PC-3 (cell line): ENCODE measurements at regions not wholly inside any gene's neighbourhood (a gene's known extent, or its start where the extent isn't known, plus 50 kb on each side); places are given as distances from the start of the nearest gene placed in this dataset.

ENCODE experiments used
- ATAC-seq: fragments of 200-7000 bp; cut with Tn5 transposase; 2 replicates; pipeline ENCODE4 v1.9.1; 2020; ENCODE audit warnings: mild to moderate bottlenecking, moderate library complexity
- BruUV-seq: library from RNA; stranded (reverse); fragments of 400-500 nt; replicated peaks from 2 replicates; lab custom pipeline; 2021; lab: Mats Ljungman, UMichigan
- CTCF ChIA-PET: fragments of 300-600 bp; sonication (Branson Sonifier 250); formaldehyde crosslinking; loops from one replicate; lab custom pipeline; 2022; ENCODE audit warnings: antibody characterized with exemption; lab: Charles Lee
- POLR2A ChIA-PET: fragments of 300-600 bp; sonication (Branson Sonifier 250); formaldehyde crosslinking; loops from one replicate; lab custom pipeline; 2022; ENCODE audit warnings: antibody characterized with exemption; ENCODE audit not compliant: unreplicated experiment; lab: Charles Lee
- DNase-seq: peaks from one replicate; pipeline ENCODE4 v3.0.0-alpha.2; 2015
- H2AFZ ChIP-seq: fragments of 300-600 bp; sonication (generic); 2 replicates; pipeline ENCODE4 v1.6.0; 2016; ENCODE audit warnings: antibody characterized with exemption, low read length
- H3F3A ChIP-seq: fragments of 300-600 bp; sonication (generic); one replicate; pipeline ENCODE4 v1.6.0; 2017; ENCODE audit warnings: antibody characterized with exemption, low read length, control low read depth, mild to moderate bottlenecking; ENCODE audit not compliant: unreplicated experiment
- H3K27ac ChIP-seq: fragments of 300-600 bp; sonication (generic); 2 replicates; pipeline ENCODE4 v1.5.1; 2016; ENCODE audit warnings: mild to moderate bottlenecking, low read length
- H3K27me3 ChIP-seq: fragments of 300-600 bp; sonication (generic); 2 replicates; pipeline ENCODE4 v1.6.1; 2016; ENCODE audit warnings: low read length, mixed read lengths
- H3K36me3 ChIP-seq: fragments of 300-600 bp; sonication (generic); 2 replicates; pipeline ENCODE4 v1.6.1; 2016; ENCODE audit warnings: low read depth, mixed run types, low read length, mixed read lengths
- H3K4me1 ChIP-seq: fragments of 300-600 bp; sonication (generic); 2 replicates; pipeline ENCODE4 v1.5.1; 2016; ENCODE audit warnings: low read length; ENCODE audit not compliant: insufficient read depth
- H3K4me2 ChIP-seq: fragments of 300-600 bp; sonication (generic); 2 replicates; pipeline ENCODE4 v1.6.0; 2016; ENCODE audit warnings: low read length
- H3K4me3 ChIP-seq: fragments of 300-600 bp; sonication (generic); 2 replicates; pipeline ENCODE4 v1.5.1; 2016; ENCODE audit warnings: mild to moderate bottlenecking, low read length, mixed read lengths
- H3K79me2 ChIP-seq: fragments of 300-600 bp; sonication (generic); 2 replicates; pipeline ENCODE4 v1.6.1; 2017; ENCODE audit warnings: low read length, mixed read lengths
- H3K9ac ChIP-seq: fragments of 300-600 bp; sonication (generic); 2 replicates; pipeline ENCODE4 v1.6.0; 2016; ENCODE audit warnings: mild to moderate bottlenecking, low read length
- H3K9me2 ChIP-seq: fragments of 300-600 bp; sonication (generic); replicated peaks from 2 replicates; pipeline ENCODE4 v1.6.1; 2016; ENCODE audit warnings: mixed run types, low read length, mixed read lengths
- H3K9me3 ChIP-seq: fragments of 300-600 bp; sonication (generic); 2 replicates; pipeline ENCODE4 v1.6.1; 2016; ENCODE audit warnings: low read length, mixed read lengths
- H4K20me1 ChIP-seq: fragments of 300-600 bp; sonication (generic); 2 replicates; pipeline ENCODE4 v1.6.1; 2016; ENCODE audit warnings: low read length, mixed read lengths
- CTCF ChIP-seq: fragments of 300-600 bp; sonication (generic); conservative IDR thresholded peaks from 2 replicates; pipeline ENCODE4 v1.5.1; 2017; ENCODE audit warnings: antibody characterized with exemption, low read depth, mild to moderate bottlenecking, low read length
- EZH2 ChIP-seq: fragments of 300-600 bp; sonication (generic); IDR thresholded peaks from one replicate; pipeline ENCODE4 v1.6.1; 2017; ENCODE audit warnings: antibody characterized with exemption, mild to moderate bottlenecking, low read length; ENCODE audit not compliant: unreplicated experiment
- EZH2phosphoT487 ChIP-seq: fragments of 300-600 bp; sonication (generic); IDR thresholded peaks from 2 replicates; pipeline ENCODE4 v1.6.1; 2018; ENCODE audit warnings: mild to moderate bottlenecking, antibody characterized with exemption, low read length, borderline replicate concordance
- intact Hi-C: fragments of 100-400 bp; cut with micrococcal nuclease; formaldehyde crosslinking; loops from 2 replicates; pipeline ENCODE4 v1.9.0; 2023

GRCh38 chr10:121302541-121303180 lies 295.6 kb downstream of the FGFR2 start:
- BruUV-seq: no TSS peak
- Histone ChIP-seq H3K4me2 (no peak overlapping the region), H3F3A (no peaks in the 10 kb centered on the region), H3K27ac (no peak overlapping the region), H2AFZ (no peak overlapping the region), H3K36me3 (no peaks in the 10 kb centered on the region), H3K27me3 (peaks cover 27% of the 10 kb centered on the region), H3K79me2 (no peaks in the 10 kb centered on the region), H3K4me1 (no peaks in the 10 kb centered on the region), H3K4me3 (no peak overlapping the region), H3K9ac (no peak overlapping the region), H4K20me1 (no peaks in the 10 kb centered on the region), H3K9me2 (no peaks in the 10 kb centered on the region), H3K9me3 (no peaks in the 10 kb centered on the region)
- intact Hi-C loops: no loop called here
- ChIA-PET POLR2A (no interaction called here), CTCF (no interaction called here)
- DNase-seq: peak; percentile 31
- ATAC-seq: no peak
- TF ChIP-seq EZH2 (no peak), EZH2phosphoT487 (no peak), CTCF (no peak)

DNA sequence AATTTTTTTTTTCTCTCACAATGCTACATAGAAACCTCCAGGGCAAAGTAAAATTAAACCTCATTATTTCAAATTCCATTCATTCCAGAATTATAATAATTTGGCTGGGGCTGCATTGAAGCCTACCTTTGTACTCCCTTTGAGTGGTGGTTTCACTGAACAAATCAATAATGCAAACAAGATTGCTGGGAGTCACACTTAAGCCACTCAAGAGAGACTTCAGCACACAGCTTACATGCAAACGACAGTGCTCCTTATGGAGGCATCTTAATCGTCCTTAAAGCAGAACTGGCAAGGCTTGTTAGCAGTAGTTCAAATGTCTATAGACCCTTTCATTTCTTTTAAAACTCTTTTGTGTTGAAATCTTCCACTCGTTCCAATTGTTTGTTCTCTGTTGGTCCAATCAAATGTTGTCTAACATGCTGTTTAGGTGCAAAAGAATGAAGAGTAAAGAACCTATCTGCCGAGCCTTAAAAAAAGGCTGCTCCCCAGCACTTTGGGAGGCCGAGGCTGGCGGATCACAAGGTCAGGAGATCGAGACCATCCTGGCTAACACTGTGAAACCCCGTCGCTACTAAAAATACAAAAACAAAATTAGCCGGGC lies 294.9 kb downstream of the FGFR2 start:
- no peaks in the 10 kb centered on the region for H3K9me3 ChIP-seq
- ChIA-PET CTCF (no interaction called here), POLR2A (no interaction called here)
- H3K27me3 ChIP-seq: peaks cover 27% of the 10 kb centered on the region
- no peak overlapping the region for H2AFZ ChIP-seq
- no peak for TF ChIP-seq CTCF
- no peak for TF ChIP-seq EZH2
- no peak for TF ChIP-seq EZH2phosphoT487
- H3K79me2 ChIP-seq: no peaks in the 10 kb centered on the region
- H3F3A ChIP-seq: no peaks in the 10 kb centered on the region
- ATAC-seq (no peak), DNase-seq (no peak)
- no TSS peak for BruUV-seq
- no peaks in the 10 kb centered on the region for H4K20me1 ChIP-seq
- H3K9me2 ChIP-seq: no peaks in the 10 kb centered on the region
- H3K4me3 ChIP-seq: no peak overlapping the region
- intact Hi-C loops: no loop called here
- H3K27ac ChIP-seq: no peak overlapping the region
- H3K4me2 ChIP-seq: no peak overlapping the region
- H3K4me1 ChIP-seq: no peaks in the 10 kb centered on the region
- H3K36me3 ChIP-seq: no peaks in the 10 kb centered on the region
- no peak overlapping the region for H3K9ac ChIP-seq

GRCh38 chr10:121305066-121305465 lies 293.2 kb downstream of the FGFR2 start:
- no peaks in the 10 kb centered on the region for H3K4me1 ChIP-seq
- H3K4me3 ChIP-seq: no peak overlapping the region
- DNase-seq (no peak), ATAC-seq (no peak)
- H3K36me3 ChIP-seq: no peaks in the 10 kb centered on the region
- H3K27ac ChIP-seq: no peak overlapping the region
- no peaks in the 10 kb centered on the region for H3K79me2 ChIP-seq
- no peaks in the 10 kb centered on the region for H4K20me1 ChIP-seq
- ChIA-PET CTCF (no interaction called here), POLR2A (no interaction called here)
- no TSS peak for BruUV-seq
- no peak overlapping the region for H2AFZ ChIP-seq
- intact Hi-C loops: no loop called here
- no peak overlapping the region for H3K9ac ChIP-seq
- H3F3A ChIP-seq: no peaks in the 10 kb centered on the region
- H3K4me2 ChIP-seq: no peak overlapping the region
- H3K9me3 ChIP-seq: no peaks in the 10 kb centered on the region
- TF ChIP-seq CTCF (no peak), EZH2 (no peak), EZH2phosphoT487 (no peak)
- H3K27me3 ChIP-seq: peaks cover 27% of the 10 kb centered on the region
- H3K9me2 ChIP-seq: no peaks in the 10 kb centered on the region
